ENCODE measurements at regions not wholly inside any gene's neighbourhood (a gene's known extent, or its start where the extent isn't known, plus 50 kb on each side); places are given as distances from the start of the nearest gene placed in this dataset.

GRCh38 chr1:166716620-166717019 is 122.7 kb upstream of the POGK start:
- Histone ChIP-seq H3K4me3 (no peak overlapping the region), H3K4me2 (no peak overlapping the region), H2AFZ (no peak overlapping the region), H3F3A (ENCODE audit: insufficient read depth, low read depth) (no peaks in the 10 kb centered on the region), H4K20me1 (ENCODE audit: insufficient read depth) (no peaks in the 10 kb centered on the region), H3K27ac (no peak overlapping the region), H3K9me3 (ENCODE audit: insufficient read depth, low read depth) (peaks cover 4% of the 10 kb centered on the region), H3K27me3 (ENCODE audit: insufficient read depth, low read depth) (no peaks in the 10 kb centered on the region), H3K9me2 (ENCODE audit: insufficient read depth) (no peaks in the 10 kb centered on the region), H3K79me2 (ENCODE audit: low read depth) (no peaks in the 10 kb centered on the region), H3K4me1 (replicated peaks; ENCODE audit: insufficient read depth) (no peaks in the 10 kb centered on the region), H3K36me3 (ENCODE audit: low read depth) (no peaks in the 10 kb centered on the region)
- TF ChIP-seq EZH2 (IDR thresholded peaks at IDR 0.05; ENCODE audit: low read depth), result no peak
- TF ChIP-seq, protein P1, sequence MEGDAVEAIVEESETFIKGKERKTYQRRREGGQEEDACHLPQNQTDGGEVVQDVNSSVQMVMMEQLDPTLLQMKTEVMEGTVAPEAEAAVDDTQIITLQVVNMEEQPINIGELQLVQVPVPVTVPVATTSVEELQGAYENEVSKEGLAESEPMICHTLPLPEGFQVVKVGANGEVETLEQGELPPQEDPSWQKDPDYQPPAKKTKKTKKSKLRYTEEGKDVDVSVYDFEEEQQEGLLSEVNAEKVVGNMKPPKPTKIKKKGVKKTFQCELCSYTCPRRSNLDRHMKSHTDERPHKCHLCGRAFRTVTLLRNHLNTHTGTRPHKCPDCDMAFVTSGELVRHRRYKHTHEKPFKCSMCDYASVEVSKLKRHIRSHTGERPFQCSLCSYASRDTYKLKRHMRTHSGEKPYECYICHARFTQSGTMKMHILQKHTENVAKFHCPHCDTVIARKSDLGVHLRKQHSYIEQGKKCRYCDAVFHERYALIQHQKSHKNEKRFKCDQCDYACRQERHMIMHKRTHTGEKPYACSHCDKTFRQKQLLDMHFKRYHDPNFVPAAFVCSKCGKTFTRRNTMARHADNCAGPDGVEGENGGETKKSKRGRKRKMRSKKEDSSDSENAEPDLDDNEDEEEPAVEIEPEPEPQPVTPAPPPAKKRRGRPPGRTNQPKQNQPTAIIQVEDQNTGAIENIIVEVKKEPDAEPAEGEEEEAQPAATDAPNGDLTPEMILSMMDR (conservative IDR thresholded peaks at IDR 0.05), result no peak
- BruUV-seq (replicated peaks), result no TSS peak
- intact Hi-C loops (cut with micrococcal nuclease; ENCODE audit: unreplicated experiment), result no loop called here
- CTCF ChIA-PET, result no interaction called here
- no peak for DNase-seq
- POLR2A ChIA-PET (ENCODE audit: unreplicated experiment), result no interaction called here

- H3K36me3 ChIP-seq (ENCODE audit: low read depth), result no peaks in the 10 kb centered on the region
- H3K4me3 ChIP-seq, result no peak overlapping the region
- H3K4me1 ChIP-seq (replicated peaks; ENCODE audit: insufficient read depth), result no peaks in the 10 kb centered on the region
- CTCF ChIA-PET, result no interaction called here
- intact Hi-C loops (cut with micrococcal nuclease; ENCODE audit: unreplicated experiment), result no loop called here
- no TSS peak for BruUV-seq (replicated peaks)
- no peaks in the 10 kb centered on the region for H3K9me2 ChIP-seq (ENCODE audit: insufficient read depth)
- H3K27me3 ChIP-seq (ENCODE audit: insufficient read depth, low read depth), result no peaks in the 10 kb centered on the region
- H3K9me3 ChIP-seq (ENCODE audit: insufficient read depth, low read depth), result peaks cover 7% of the 10 kb centered on the region
- H3K79me2 ChIP-seq (ENCODE audit: low read depth), result no peaks in the 10 kb centered on the region
- POLR2A ChIA-PET (ENCODE audit: unreplicated experiment), result no interaction called here
- H4K20me1 ChIP-seq (ENCODE audit: insufficient read depth), result no peaks in the 10 kb centered on the region
- DNase-seq, result no peak
- no peak overlapping the region for H3K4me2 ChIP-seq
- no peak for TF ChIP-seq EZH2 (IDR thresholded peaks at IDR 0.05; ENCODE audit: low read depth)
- TF ChIP-seq, protein P1 (conservative IDR thresholded peaks at IDR 0.05), result no peak
- no peak overlapping the region for H3K27ac ChIP-seq
- no peaks in the 10 kb centered on the region for H3F3A ChIP-seq (ENCODE audit: insufficient read depth, low read depth)
- H2AFZ ChIP-seq, result no peak overlapping the region
Measured at GRCh38 chr1:166721145-166721544, 118.1 kb upstream of the POGK start.

DNA sequence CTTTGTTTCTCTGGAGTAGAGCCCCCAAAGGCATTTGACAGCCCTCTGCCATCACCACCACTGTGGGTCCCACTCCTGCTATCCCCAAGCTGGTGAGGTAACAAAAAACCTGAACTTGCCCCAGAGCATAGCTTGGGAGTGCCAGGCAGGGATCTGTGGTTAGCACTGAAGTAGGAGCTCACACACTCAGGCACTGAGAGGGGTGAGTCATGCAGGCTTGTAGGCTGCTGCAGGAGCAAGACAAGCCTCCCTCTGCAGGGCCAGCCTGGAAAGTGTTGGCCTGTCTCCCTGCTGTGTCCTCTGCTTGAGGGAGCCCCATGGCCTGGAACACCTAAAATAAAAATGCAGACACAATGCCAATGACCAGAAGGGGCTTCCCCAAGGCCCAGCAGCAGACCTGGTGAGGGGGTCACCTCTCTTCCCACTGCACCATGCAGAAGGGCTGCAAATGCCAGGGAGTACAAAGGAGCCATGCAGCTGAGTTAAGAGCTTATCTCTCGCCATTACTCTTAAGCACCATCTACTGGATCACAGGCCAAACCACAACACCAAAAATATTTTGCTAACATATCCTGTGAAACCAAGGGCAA is 108.9 kb upstream of the POGK start:
- intact Hi-C loops (cut with micrococcal nuclease; ENCODE audit: unreplicated experiment), result no loop called here
- Histone ChIP-seq H3K27ac (no peak overlapping the region), H3K4me3 (no peak overlapping the region), H3F3A (ENCODE audit: insufficient read depth, low read depth) (no peaks in the 10 kb centered on the region), H3K9me3 (ENCODE audit: insufficient read depth, low read depth) (no peaks in the 10 kb centered on the region), H3K9me2 (ENCODE audit: insufficient read depth) (no peaks in the 10 kb centered on the region), H2AFZ (peak overlapping the region; percentile 22; the same call in 1 of the 2 replicates), H3K36me3 (ENCODE audit: low read depth) (no peaks in the 10 kb centered on the region), H4K20me1 (ENCODE audit: insufficient read depth) (no peaks in the 10 kb centered on the region), H3K4me1 (replicated peaks; ENCODE audit: insufficient read depth) (no peaks in the 10 kb centered on the region), H3K27me3 (ENCODE audit: insufficient read depth, low read depth) (peaks cover 3% of the 10 kb centered on the region; the same call in 1 of the 2 replicates), H3K79me2 (ENCODE audit: low read depth) (no peaks in the 10 kb centered on the region), H3K4me2 (no peak overlapping the region)
- ChIA-PET POLR2A (ENCODE audit: unreplicated experiment) (no interaction called here), CTCF (no interaction called here)
- no peak for DNase-seq
- TF ChIP-seq, protein P1 (conservative IDR thresholded peaks at IDR 0.05), result no peak
- TF ChIP-seq EZH2 (IDR thresholded peaks at IDR 0.05; ENCODE audit: low read depth), result no peak
- no TSS peak for BruUV-seq (replicated peaks)
